PC-3 (cell line): ENCODE measurements at regions not wholly inside any gene's neighbourhood (a gene's known extent, or its start where the extent isn't known, plus 50 kb on each side); places are given as distances from the start of the nearest gene placed in this dataset.

Source experiments
- EZH2 ChIP-seq: fragments of 300-600 bp; sonication (generic); IDR thresholded peaks from one replicate; pipeline ENCODE4 v1.6.1; 2017; ENCODE audit warnings: antibody characterized with exemption, mild to moderate bottlenecking, low read length; ENCODE audit not compliant: unreplicated experiment
- EZH2phosphoT487 ChIP-seq: fragments of 300-600 bp; sonication (generic); IDR thresholded peaks from 2 replicates; pipeline ENCODE4 v1.6.1; 2018; ENCODE audit warnings: mild to moderate bottlenecking, antibody characterized with exemption, low read length, borderline replicate concordance
- TF ChIP-seq, protein P1 (sequence below): fragments of 300-600 bp; sonication (generic); conservative IDR thresholded peaks from 2 replicates; pipeline ENCODE4 v1.5.1; 2017; ENCODE audit warnings: antibody characterized with exemption, low read depth, mild to moderate bottlenecking, low read length

- TF ChIP-seq, protein P1, sequence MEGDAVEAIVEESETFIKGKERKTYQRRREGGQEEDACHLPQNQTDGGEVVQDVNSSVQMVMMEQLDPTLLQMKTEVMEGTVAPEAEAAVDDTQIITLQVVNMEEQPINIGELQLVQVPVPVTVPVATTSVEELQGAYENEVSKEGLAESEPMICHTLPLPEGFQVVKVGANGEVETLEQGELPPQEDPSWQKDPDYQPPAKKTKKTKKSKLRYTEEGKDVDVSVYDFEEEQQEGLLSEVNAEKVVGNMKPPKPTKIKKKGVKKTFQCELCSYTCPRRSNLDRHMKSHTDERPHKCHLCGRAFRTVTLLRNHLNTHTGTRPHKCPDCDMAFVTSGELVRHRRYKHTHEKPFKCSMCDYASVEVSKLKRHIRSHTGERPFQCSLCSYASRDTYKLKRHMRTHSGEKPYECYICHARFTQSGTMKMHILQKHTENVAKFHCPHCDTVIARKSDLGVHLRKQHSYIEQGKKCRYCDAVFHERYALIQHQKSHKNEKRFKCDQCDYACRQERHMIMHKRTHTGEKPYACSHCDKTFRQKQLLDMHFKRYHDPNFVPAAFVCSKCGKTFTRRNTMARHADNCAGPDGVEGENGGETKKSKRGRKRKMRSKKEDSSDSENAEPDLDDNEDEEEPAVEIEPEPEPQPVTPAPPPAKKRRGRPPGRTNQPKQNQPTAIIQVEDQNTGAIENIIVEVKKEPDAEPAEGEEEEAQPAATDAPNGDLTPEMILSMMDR: no peak
- TF ChIP-seq EZH2 (no peak), EZH2phosphoT487 (no peak)
Measured at GRCh38 chr2:39603436-39603835, 62.3 kb upstream of the TMEM178A start.
